Right lobe of liver (tissue), 6 donors: ENCODE measurements at regions not wholly inside any gene's neighbourhood (a gene's known extent, or its start where the extent isn't known, plus 50 kb on each side); places are given as distances from the start of the nearest gene placed in this dataset.

Experiments used
- ATAC-seq, 4 donors: fragments of 200-7000 bp; cut with Tn5 transposase; one replicate each; pipeline ENCODE4 v1.9.1; 2020; ENCODE audit warnings: mild to moderate bottlenecking in 4 of 4, moderate library complexity in 4 of 4
- DNase-seq, 3 donors: peaks; one replicate each; pipeline ENCODE4 v3.0.0-alpha.2; 2020
- H3K27ac ChIP-seq, 3 donors: fragments of 200-600 bp; one replicate each; pipeline ENCODE4 v1.8.0; 2022
- H3K27me3 ChIP-seq, 2 donors: fragments of 200-600 bp; one replicate each; pipeline ENCODE4 v1.8.0; 2022
- H3K36me3 ChIP-seq, 4 donors: fragments of 200-600 bp; sonication (generic) in 1 of 4; one replicate each; pipeline versions ENCODE4 v1.5.1 to v1.8.0; 2017 to 2022; ENCODE audit warnings: control low read depth in 1 of 4
- H3K4me1 ChIP-seq, 4 donors: fragments of 200-600 bp; sonication (generic) in 1 of 4; one replicate each; pipeline versions ENCODE4 v1.5.1 to v1.8.0; 2017 to 2022; ENCODE audit warnings: control low read depth in 1 of 4
- H3K4me3 ChIP-seq, 3 donors: fragments of 200-600 bp; one replicate each; pipeline ENCODE4 v1.8.0; 2022
- H3K9me3 ChIP-seq, 4 donors: fragments of 200-600 bp; sonication (generic) in 1 of 4; one replicate each; pipeline versions ENCODE4 v1.5.1 to v1.8.0; 2017 to 2022; ENCODE audit warnings: control low read depth in 1 of 4
- POLR2A ChIP-seq: fragments of 450-650 bp; IDR thresholded peaks from one replicate; pipeline ENCODE4 v1.6.1; 2017; ENCODE audit warnings: antibody characterized with exemption, mild to moderate bottlenecking
- WGBS: methylation state at CpG from one replicate; pipeline ENCODE4 v1.1.6; 2018; ENCODE audit warnings: low coverage, low lambda C conversion rate; ENCODE audit not compliant: insufficient coverage; ENCODE audit errors: missing lambda C conversion rate; 5-methylcytosine and 5-hydroxymethylcytosine counted together
- intact Hi-C, 2 donors: fragments of 100-400 bp; cut with DNase I; formaldehyde crosslinking; loops; one replicate each; pipeline versions ENCODE4 v1.11.2 to v1.14.1; 2022
- TF ChIP-seq, protein P1 (sequence below), 4 donors: fragments of 200-600 bp in 3 of 4; fragments of 450-650 bp in 1 of 4; IDR thresholded peaks; one replicate each; pipeline versions ENCODE4 v1.5.1 to v1.8.0; 2016 to 2022; ENCODE audit warnings: antibody characterized with exemption in 4 of 4, mild to moderate bottlenecking in 2 of 4
- donor health status: DM: no; HTN: yes; CAD: no.
- donor health status: DM: no; HTN: no; CAD: no.
- donor health status: DM: no; HTN: no; CAD: no.
- donor health status: DM: no; HTN: yes; CAD: no.
- donor health status: DM: no; HTN: yes; CAD: no.

DNA sequence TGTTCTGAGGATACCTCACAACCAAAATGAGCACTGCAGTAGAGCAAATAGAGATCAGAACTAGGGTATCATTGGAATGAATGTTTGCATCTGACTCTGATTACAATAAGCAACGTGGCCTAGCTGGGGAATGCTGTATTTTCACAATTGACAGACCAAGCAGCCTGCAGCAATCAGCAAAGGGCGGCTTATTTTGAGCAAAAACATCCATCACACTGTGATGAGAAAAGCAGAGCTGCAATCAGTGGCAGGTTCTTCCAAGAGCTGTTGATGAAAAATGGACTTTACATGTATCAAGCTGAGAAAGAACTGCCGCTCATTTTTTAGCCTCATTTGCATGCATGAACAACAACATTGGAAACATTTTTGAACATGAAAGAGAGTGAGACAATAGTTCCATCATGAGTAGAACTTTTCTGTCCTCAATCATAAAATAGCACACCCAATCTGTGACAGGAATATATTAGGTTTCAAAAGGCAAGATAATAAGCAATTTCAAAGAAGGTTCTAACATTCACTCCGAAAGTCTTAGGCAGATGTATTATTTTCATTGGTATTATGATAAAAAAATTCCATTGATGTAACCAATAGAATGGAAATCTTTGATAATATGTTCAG is 249.7 kb upstream of the FBXO33 start:
- Histone ChIP-seq H3K36me3 (no peaks in the 10 kb centered on the region), H3K9me3 (no peaks in the 10 kb centered on the region), H3K27ac (no peak overlapping the region), H3K4me3 (no peak overlapping the region), H3K27me3 (no peaks in the 10 kb centered on the region), H3K4me1 (no peaks in the 10 kb centered on the region)
- DNase-seq (no peak), ATAC-seq (no peak)
- TF ChIP-seq POLR2A, result no peak
- TF ChIP-seq, protein P1, sequence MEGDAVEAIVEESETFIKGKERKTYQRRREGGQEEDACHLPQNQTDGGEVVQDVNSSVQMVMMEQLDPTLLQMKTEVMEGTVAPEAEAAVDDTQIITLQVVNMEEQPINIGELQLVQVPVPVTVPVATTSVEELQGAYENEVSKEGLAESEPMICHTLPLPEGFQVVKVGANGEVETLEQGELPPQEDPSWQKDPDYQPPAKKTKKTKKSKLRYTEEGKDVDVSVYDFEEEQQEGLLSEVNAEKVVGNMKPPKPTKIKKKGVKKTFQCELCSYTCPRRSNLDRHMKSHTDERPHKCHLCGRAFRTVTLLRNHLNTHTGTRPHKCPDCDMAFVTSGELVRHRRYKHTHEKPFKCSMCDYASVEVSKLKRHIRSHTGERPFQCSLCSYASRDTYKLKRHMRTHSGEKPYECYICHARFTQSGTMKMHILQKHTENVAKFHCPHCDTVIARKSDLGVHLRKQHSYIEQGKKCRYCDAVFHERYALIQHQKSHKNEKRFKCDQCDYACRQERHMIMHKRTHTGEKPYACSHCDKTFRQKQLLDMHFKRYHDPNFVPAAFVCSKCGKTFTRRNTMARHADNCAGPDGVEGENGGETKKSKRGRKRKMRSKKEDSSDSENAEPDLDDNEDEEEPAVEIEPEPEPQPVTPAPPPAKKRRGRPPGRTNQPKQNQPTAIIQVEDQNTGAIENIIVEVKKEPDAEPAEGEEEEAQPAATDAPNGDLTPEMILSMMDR (IDR thresholded peaks at IDR 0.05), result no peak
- WGBS, result 54% methylated on average over 3 of the region's 4 CpGs
- intact Hi-C loops, result no loop called here

DNA sequence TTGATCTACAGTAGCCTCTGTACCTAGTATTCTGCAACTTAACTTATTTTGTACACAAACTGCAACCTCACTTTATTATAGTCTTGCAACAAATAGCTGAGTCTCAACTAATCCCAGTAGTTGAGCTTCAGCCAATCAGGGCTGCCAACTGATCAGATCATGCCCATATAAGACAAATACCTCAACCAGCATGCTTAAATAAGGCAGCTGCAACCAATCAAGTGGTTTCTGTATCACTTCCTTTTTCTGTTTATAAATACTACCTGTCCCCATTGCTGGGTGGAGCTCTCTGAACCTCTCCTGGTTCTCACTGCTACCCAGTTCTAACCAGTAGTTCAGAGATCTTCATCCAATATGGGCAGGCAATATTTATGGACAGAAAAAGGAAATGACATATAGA is 248.5 kb upstream of the FBXO33 start:
- intact Hi-C loops, result no loop called here

DNA sequence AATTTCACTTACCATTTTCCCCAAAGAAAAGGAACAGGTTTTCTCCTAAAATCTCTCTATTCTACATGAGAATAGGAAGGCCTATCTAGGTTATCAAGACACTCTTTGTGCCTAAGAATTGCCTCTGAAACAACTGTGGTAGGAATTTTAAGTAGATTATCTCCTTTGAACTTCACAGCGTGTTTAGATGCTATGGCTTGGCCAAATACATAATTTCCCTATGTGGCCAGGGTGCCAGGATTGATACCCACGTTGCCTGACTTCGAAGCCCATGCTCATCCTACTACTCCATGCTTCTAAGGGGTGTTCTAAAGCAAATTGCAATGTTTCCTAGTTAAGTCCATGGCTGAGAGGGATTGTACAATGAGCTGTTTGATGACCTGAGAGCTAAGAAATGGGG is 241.5 kb upstream of the FBXO33 start:
- no peak for ATAC-seq
- no peaks in the 10 kb centered on the region for H3K4me1 ChIP-seq
- intact Hi-C loops, result no loop called here
- H3K36me3 ChIP-seq, result no peaks in the 10 kb centered on the region
- 22% methylated on average over 3 of the region's 3 CpGs for WGBS
- no peaks in the 10 kb centered on the region for H3K27me3 ChIP-seq
- no peak overlapping the region for H3K4me3 ChIP-seq
- DNase-seq, result no peak
- no peak for TF ChIP-seq POLR2A
- TF ChIP-seq, protein P1 (IDR thresholded peaks at IDR 0.05), result no peak
- H3K27ac ChIP-seq, result no peak overlapping the region
- no peaks in the 10 kb centered on the region for H3K9me3 ChIP-seq

More for the DNA sequence above, 248.5 kb upstream of the FBXO33 start:
- no peaks in the 10 kb centered on the region for H3K9me3 ChIP-seq
- no peak for DNase-seq
- H3K27me3 ChIP-seq, result no peaks in the 10 kb centered on the region
- no peak overlapping the region for H3K4me3 ChIP-seq
- no peaks in the 10 kb centered on the region for H3K36me3 ChIP-seq
- ATAC-seq, result no peak
- no peak overlapping the region for H3K27ac ChIP-seq
- no peaks in the 10 kb centered on the region for H3K4me1 ChIP-seq
- TF ChIP-seq, protein P1 (IDR thresholded peaks at IDR 0.05), result no peak
- TF ChIP-seq POLR2A, result no peak

DNA sequence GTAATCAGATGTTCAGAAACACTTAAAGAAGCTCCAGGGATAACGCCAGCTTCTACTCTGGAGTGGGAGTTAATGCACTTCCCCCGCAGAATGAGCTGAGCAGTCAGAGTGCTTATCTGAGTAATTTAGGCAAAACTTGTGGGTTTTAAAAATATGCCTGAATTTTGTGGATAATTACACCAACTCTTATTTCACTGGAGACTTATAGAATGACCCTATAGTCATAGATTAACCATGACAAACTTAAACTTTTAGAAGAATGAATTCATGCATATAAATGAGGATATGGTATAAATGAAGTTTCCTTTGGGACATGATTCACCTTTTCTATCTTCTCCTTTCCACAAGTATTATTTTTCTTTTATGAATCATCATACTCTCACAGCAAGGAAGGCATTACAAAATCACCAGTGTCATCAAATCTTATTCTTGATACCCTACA is 241.1 kb upstream of the FBXO33 start:
- intact Hi-C loops, result no loop called here
- Histone ChIP-seq H3K27me3 (no peaks in the 10 kb centered on the region), H3K4me1 (no peaks in the 10 kb centered on the region), H3K27ac (no peak overlapping the region), H3K4me3 (no peak overlapping the region), H3K9me3 (no peaks in the 10 kb centered on the region), H3K36me3 (no peaks in the 10 kb centered on the region)
- ATAC-seq, result no peak
- TF ChIP-seq, protein P1 (IDR thresholded peaks at IDR 0.05), result no peak
- DNase-seq, result no peak
- 76% methylated on average over 2 of the region's 2 CpGs for WGBS

DNA sequence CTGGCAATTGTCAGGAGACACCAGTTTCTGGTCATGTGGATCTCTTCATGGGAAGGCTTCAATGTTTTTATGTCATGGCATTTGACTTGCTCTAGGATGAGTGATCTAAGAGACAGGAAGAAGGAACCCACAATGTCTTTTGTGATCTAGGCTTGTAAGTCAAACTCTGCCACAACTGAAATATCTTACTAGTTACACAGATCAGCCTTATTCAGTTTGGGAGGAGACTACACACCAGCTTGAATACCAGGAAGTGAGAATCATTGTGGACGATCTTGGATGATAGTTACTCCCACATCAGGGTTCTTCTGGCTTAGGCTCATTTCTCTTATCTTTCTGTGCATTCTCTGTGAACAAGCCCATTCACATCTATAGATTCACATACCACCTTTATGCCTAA is 236.2 kb upstream of the FBXO33 start:
- Histone ChIP-seq H3K27me3 (no peaks in the 10 kb centered on the region), H3K27ac (no peak overlapping the region), H3K4me3 (no peak overlapping the region), H3K9me3 (no peaks in the 10 kb centered on the region), H3K4me1 (no peaks in the 10 kb centered on the region), H3K36me3 (no peaks in the 10 kb centered on the region)
- WGBS, result 13% methylated on average over 1 of the region's 1 CpG
- intact Hi-C loops, result no loop called here
- ATAC-seq (no peak), DNase-seq (no peak)
- no peak for TF ChIP-seq POLR2A
- TF ChIP-seq, protein P1 (IDR thresholded peaks at IDR 0.05), result no peak
